Endothelial cell of hepatic sinusoid (primary cell): ENCODE measurements at regions not wholly inside any gene's neighbourhood (a gene's known extent, or its start where the extent isn't known, plus 50 kb on each side); places are given as distances from the start of the nearest gene placed in this dataset.
"Not testable (repeated sequence)": the region's sequence is repeated elsewhere in the genome, so short reads cannot be mapped to it uniquely, and the experiment has no call there.

Source experiments
- in situ Hi-C: cut with HindIII; loops from 2 replicates; pipeline ENCODE4 v1.10.0; 2017; ENCODE audit warnings: low sequenced_read_pairs

DNA sequence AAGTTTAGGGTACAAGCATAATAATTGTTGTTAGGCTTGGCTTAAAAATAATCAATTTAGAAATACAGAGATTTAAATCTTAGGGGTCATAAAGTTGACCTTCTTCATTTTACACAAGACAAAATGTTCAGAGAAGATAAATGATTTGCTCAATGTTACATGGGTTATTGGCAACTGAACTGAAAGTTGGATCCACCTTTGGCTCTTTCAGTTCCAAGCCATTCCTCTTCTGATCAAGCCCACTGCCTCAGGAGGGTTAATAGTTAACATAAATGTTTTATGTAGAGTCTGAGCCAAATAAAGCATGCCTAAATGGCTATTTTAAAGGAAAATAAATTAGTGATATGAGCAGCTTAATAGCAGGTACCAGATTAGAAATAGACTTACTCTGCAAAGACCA, 79.1 kb upstream of the RHOBTB1 start:
- in situ Hi-C loops: no loop called here

DNA sequence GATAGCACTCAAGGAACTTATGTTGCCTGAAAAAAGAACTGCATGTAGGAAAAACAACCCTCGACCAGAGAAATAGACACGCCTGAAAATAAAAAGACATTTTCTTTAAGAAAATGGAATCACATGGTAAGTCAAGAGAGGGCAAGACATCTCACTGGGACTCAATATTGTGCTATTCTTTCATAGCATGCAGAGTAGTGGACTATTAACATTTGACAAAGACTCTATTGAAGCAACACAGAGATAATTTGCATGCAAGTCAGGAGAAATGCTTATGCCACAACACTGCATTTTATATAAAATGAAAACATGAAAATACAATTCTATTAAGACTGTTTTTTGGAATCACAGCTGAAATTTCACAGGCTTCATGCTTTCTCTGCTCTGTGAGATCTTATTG, 77.9 kb upstream of the RHOBTB1 start:
- in situ Hi-C loops: no loop called here

DNA sequence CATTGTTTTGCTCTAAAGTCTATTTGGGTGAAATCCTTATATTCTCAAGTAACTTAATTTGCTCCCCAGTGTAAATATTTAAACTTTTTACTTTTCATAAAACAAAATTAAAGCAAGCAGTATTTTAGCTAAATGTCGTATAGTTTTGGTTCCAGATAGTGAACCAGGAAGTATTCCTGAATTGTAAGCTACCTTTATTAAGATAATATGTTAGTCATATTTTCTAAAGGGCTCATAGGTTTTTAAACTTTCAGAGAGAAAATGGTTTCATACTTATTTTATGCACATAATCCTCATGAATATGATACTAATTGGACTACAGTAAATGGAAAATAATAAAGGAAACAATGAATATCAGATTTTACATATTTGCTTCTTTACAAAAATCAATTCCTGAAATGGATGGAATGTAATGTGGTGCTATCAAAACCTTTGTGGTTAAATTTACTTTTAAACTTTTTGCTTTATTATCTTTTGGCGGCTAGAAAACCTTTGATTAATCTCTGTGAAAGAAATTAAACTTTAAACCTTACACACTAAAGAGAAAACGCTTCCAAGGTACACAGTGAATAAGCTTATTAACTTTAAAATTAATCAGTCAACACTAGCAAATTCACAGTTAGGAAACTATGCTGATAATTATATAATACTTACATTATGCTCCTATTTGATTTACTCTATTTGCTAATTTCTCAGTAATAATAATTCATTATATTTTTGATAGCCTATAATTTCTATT, 76.6 kb upstream of the RHOBTB1 start:
- in situ Hi-C loops: no loop called here

DNA sequence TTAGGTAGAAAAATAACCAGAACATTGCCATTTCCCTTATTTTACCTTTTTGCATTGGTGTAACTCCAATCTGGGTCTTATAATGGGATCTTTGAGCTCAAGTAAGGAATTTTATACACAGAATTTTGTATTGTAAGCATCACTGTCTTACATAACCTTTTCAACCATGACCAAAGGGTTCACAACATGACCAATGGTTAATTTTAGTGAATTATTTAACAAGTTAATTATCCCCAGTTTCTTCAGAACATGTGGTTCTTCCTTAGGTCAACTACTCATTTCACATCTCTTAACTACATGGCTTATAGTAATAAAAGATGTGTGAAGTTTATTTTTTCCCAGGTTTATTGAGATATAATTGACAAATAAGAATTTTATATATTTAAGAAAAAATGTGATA, 74.2 kb upstream of the RHOBTB1 start:
- in situ Hi-C loops: no loop called here

GRCh38 chr10:61016630-61017029, 72.6 kb upstream of the RHOBTB1 start:
- in situ Hi-C loops: no loop called here

- in situ Hi-C loops: no loop called here
These were observed 72.0 kb upstream of the RHOBTB1 start for GRCh38 chr10:61016007-61016406.

DNA sequence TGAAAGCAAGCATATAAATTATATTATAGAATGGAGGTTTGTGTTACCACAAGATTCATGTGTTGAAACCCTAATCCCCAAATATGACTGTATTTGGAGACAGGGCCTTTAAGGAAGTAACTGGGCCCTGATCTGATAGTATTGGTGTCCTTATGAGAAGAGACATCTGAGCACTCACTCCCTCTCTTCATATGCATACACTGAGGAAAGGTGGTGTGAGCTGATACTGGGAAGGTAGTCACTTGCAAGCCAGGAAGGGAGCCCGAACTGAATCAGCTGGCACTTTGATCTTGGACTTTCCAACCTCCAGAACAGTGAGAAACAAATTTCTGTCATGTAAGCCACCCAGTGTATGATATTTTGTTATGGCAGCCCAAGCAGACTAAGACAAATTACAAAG, 66.9 kb upstream of the RHOBTB1 start:
- in situ Hi-C loops: no loop called here

- in situ Hi-C loops: not testable (repeated sequence)
These were observed 59.1 kb upstream of the RHOBTB1 start for GRCh38 chr10:61003069-61003468.

DNA sequence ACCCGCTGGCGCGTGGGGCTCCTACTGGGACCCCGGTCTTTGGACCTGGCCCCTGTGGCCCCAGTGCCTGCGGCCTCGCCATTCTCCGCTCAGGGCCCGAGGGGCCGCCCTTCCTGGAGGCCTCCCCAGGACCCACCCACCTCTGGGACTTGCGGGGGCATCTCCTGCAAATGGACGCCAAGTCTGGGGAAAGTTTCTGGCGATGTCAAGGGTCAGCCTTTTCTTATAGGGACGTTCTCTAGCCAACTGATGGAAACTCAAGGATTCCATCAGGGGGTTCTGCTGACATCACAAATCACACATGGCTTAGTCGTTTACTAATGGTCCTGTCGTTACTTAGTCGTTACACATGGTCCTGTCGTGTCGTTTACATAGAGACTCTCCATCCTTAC, 57.7 kb upstream of the RHOBTB1 start:
- in situ Hi-C loops: no loop called here

GRCh38 chr10:61000769-61001730, 57.1 kb upstream of the RHOBTB1 start:
- in situ Hi-C loops: no loop called here

DNA sequence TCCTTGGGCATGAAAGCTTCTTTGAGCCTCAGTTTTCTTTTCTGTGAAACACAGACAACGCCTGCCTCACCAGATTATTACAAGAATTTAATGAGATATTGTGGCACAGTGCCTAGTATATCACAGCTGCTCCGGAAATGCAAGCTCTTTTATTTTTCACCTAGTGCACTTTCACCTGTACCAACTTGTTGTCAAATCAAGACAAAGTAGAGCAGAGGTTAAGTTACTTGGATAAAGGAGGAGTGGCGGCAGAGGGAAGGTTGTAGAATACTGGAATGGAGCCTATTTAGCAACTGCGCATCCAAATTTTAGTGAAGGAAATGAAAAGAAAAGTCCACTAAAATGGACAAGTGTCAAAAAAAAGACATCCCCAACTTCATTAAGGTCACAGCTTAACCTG, 54.9 kb upstream of the RHOBTB1 start:
- in situ Hi-C loops: no loop called here

DNA sequence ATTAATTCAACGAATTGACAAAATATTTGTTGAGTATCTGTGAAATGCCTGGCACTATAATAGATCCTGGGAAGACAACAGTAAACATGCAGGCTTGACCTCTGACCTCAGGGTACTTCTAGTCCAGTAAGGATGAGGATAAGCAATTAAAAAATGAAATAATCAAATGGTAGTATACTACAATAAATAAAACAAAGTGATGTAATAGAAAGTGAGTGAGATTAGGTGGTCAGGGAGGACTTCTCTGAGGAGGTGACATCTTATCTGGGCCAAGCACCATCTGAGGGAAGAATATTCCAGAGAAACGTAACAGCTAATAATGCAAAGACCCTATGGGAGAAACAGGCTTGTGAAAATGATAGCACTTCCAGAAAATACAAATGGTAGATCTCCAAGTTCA, 50.1 kb upstream of the RHOBTB1 start:
- in situ Hi-C loops: no loop called here
